NCI-H1092 treated with DMSO at 0.1 percent for 48 hours (cell line): ENCODE measurements at regions not wholly inside any gene's neighbourhood (a gene's known extent, or its start where the extent isn't known, plus 50 kb on each side); places are given as distances from the start of the nearest gene placed in this dataset.
A peak's percentile ranks its signal among the peaks of the same experiment; 100 is the strongest.

Experiments used
- DNase-seq: peaks from one replicate; lab custom pipeline; 2025; lab: John Stamatoyannopoulos, UW

DNA sequence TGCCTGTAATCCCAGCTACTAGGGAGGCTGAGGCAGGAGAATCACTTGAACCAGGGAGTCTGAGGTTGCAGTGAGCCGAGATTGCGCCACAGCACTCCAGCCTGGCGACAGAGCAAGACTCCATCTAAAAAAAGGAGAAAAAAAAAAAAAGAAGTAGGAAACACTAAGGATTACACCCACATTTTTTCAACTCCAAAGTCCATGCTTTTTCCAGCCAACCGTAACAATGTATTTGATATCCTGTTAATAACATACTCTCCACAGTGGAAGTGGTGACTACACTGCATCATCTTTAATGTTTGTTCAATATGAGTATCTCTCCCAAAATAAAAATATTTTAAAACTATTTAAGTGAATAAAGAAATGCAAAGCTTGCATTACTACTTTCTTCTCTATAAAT is 481.6 kb upstream of the ACVR2A start:
- no peak for DNase-seq

GRCh38 chr2:147358375-147358774 is 486.5 kb upstream of the ACVR2A start:
- DNase-seq: no peak

GRCh38 chr2:147356157-147356556 is 488.7 kb upstream of the ACVR2A start:
- DNase-seq: no peak

GRCh38 chr2:147355706-147356105 is 489.1 kb upstream of the ACVR2A start:
- no peak for DNase-seq

- no peak for DNase-seq
These were observed 491.8 kb upstream of the ACVR2A start for GRCh38 chr2:147353072-147353381.

GRCh38 chr2:147352264-147353071 is 492.4 kb upstream of the ACVR2A start:
- peak; percentile 74 for DNase-seq

DNA sequence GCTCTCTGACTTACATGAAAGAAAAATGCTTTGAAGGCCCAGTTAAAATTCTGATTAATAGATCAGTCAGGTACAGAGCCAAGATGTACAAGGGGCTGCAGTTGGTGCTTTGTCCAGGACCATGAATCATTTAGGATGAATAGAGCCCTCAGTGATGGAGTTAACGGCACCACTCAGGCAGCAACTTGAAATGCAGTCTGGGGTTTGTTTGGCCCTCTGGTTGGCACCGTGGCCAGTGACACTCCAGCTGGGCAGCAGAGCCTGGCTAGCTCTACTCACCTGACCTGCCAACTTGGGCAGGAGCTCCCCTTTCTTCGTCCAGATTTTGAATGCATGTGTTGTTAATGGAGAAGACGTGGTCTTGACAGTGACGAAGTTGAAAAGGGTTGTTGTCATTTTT is 493.0 kb upstream of the ACVR2A start:
- DNase-seq: peak; percentile 53

DNA sequence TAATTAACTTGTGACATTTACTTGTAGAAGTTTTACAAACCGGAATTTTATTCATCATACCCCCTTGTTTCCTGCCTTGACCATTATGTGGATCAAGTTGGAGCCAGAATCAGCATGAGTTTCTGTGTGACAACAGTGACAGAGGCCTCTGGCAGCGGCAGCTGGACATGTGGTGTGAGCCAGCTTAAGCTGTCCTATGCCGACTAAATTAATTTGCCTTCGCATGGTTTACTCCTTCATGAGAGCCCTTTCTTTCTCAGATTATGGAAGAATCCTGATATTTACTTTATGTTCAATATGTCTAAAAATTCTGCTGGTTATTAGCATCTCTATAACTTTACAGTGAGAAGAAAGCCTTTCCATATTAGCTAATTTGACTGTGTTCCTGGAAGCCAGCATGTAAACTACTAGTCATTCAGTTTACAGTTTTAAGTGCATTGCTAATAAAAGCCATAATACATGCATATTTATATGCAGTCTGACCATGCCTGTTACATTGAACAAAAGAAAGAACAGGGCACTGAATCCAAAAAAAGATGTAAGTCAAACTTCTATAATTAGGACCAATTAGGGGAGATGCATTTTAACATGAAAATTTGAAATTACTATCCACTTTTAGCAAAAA is 495.8 kb upstream of the ACVR2A start:
- DNase-seq: no peak

- DNase-seq: no peak
These were observed 498.7 kb upstream of the ACVR2A start for GRCh38 chr2:147346142-147346541.

DNA sequence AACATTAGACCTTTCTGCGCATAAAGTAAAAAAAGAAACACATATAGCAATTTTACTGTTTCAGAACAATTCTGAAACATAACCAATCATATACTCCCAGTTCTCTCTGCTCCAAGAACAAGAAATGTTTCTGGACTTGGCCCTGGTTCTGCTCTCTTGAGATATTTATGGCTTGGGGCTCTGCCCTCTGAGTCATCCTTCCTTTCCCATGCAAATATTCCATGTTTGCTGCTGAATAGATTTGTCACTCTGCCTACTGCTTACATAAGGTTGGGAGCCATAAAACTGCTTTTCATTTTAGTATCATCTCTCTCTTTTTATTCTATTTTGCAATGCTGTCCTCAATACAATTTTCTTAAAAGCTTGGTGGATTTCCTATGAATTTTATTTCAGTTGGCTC is 499.6 kb upstream of the ACVR2A start:
- DNase-seq: no peak

- no peak for DNase-seq
These were observed 502.5 kb upstream of the ACVR2A start for GRCh38 chr2:147342329-147342728.

- peak; percentile 62 for DNase-seq
These were observed 512.9 kb upstream of the ACVR2A start for GRCh38 chr2:147331790-147332419.

- DNase-seq: no peak
These were observed 513.9 kb upstream of the ACVR2A start for GRCh38 chr2:147330925-147331324.

- no peak for DNase-seq
These were observed 517.2 kb upstream of the ACVR2A start for GRCh38 chr2:147327613-147328012.

DNA sequence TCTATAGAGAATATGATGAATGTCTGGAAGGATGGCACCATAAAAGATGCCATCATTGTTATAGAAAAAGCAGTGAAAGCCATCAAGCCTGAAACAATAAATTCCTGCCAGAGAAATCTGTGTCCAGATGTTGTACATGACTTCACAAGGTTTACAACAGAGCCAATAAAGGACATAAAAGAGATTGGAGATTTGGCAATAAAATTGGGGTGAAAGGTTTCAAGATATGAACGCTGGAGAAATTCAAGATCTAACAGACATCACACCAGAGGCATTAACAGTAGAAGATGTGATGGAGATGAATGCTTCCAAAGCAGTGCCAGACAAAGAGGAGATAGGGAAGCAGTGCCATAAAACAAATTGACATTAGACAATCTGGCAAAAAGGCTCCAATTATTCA is 518.8 kb upstream of the ACVR2A start:
- DNase-seq: no peak

DNA sequence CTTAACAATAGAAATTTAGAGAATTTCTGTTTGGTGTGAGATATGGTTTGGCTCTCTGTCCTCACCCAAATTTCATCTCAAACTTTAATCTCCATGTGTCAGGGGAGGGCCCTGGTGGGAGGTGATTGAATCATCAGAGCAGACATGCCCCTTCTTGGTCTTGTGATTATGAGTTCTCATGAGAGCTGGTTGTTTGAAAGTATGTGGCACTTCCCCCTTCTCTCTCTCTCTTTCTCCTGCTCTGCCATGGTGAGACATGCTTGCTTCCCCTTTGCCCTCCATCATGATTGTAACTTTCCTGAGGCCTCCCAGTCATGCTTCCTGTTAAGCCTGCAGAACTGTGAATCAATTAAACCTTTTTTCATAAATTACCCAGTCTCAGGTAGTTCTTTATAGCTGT is 524.7 kb upstream of the ACVR2A start:
- DNase-seq: no peak

GRCh38 chr2:147311058-147311430 is 533.8 kb upstream of the ACVR2A start:
- no peak for DNase-seq

DNA sequence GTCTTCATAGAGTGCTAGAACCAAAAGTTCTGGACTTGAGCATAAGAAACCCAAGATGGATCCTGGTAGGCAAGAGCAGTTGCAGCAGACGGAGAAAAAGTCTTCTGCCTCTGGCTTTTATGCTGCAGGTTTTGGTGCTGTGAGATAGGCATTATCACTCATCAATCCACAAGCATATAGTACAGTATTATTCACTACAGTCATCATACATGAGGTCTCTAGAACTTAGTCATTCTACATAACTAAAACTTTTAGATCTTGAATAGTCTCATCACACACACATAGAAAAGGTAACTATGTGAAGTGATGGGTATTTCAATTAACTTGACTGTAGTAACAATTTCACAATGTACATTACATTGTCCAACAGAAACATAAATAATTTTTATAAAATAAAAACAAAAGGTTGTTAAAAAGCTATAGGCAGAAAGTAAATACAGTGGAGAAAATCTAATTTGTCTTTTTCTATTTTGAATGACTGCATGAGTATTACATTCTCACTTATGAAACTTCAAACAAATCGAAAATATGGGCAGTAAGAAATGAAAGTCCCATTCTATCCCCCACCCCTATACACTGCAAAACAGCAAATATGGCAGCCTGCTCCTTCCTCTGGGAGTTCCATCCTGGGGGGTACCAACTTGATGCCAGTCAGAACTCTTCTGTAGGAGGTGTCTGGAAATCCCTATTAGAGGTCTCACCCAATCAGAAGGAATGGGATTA is 534.3 kb upstream of the ACVR2A start:
- no peak for DNase-seq

DNA sequence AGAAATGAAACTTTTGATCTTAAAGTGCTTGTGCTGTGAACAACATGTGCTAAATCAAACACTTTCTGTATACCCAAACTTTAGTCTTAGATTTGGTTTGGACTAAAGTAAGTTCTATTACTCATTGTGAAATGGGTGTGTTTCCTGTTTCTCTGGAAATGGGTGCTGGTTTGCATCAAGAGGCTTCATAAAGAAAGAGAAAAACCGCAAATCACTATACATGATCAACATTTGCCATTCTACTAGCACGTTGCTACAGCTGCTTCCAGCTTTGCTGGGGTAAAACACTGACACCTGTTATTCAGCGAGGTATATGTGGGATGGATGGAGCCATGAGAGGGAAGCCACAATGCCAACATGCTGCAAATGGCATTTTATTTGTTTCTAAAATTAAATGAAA is 547.0 kb upstream of the ACVR2A start:
- DNase-seq: no peak

DNA sequence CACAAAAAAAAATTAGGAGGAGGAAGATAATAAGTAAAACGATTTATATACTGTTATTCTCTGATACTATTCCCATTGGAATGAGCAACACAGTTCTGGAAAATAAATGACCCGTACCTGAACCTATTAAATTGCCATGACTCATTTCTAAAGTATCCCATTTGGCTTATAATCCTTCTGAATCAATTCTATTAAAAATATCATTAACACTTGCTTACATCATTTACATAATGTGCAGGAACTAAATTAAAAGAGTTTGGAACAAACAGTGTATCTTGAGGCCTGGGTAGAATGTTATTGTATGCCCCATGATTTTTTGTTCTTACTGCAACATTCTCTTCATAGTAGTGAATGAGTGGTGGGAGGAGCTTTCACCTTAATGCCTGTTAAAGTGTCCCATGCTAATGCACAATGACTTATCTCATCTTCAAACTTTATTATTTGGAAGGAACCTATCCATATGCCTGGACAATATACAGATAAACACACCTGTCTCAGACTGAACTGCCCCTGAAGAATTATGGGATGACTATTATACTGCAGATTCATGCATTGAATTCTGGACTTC is 549.9 kb upstream of the ACVR2A start:
- no peak for DNase-seq

DNA sequence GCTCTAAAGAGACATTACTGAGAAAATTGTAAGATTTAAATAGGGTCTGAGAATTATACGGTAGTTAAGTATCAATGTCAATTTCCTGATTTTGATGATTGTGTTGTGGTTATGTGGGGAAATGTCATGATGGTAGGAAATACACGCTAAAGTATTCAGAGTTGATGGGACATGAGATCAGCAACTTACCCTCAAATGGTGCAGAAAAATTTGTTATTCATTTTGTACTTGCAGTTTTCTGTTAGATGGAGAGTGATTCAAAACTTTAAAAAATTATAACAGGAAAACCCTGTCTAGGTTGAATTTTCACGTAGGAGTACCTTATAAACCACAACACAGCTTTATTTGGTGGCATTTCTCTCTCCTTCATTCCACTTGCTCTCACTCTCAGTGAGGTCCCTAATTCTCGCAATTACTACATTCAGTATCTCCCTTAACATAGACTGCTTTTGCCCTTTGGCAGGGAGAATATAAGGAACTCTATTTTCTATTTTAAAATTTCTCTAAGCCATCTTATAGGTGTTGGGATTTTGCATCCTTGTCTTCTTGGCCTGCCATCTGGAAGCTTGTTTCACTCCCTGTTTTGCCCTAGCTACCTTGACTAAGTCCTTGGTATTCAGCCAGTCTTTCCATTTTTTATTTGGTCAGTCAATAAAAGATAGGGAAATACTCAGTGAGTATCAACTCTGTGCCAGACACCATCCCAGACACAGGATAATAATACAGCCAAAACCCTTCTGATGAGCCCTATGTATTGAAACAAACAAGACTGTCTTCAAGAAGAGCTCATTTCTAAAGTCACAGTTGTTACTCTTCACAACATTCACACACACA is 550.6 kb upstream of the ACVR2A start:
- DNase-seq: no peak

- DNase-seq: no peak
These were observed 556.7 kb upstream of the ACVR2A start for GRCh38 chr2:147288131-147288530.
